Progenitor cell of endocrine pancreas (in vitro differentiated cells): ENCODE measurements at regions not wholly inside any gene's neighbourhood (a gene's known extent, or its start where the extent isn't known, plus 50 kb on each side); places are given as distances from the start of the nearest gene placed in this dataset.

ENCODE experiments used
- DNase-seq: peaks from one replicate; pipeline ENCODE4 v3.0.0; 2021; ENCODE audit warnings: low spot score; ENCODE audit not compliant: unreplicated experiment
- H3K27ac Mint-ChIP-seq: 2 replicates; pipeline ENCODE4 v1.8.0; 2021; ENCODE audit warnings: mild to moderate bottlenecking, moderate library complexity, mixed read lengths
- H3K27me3 Mint-ChIP-seq: 2 replicates; pipeline ENCODE4 v1.8.0; 2021; ENCODE audit warnings: mixed read lengths
- H3K36me3 Mint-ChIP-seq: 2 replicates; pipeline ENCODE4 v1.8.0; 2022; ENCODE audit warnings: mixed read lengths; ENCODE audit not compliant: insufficient read depth
- H3K4me1 Mint-ChIP-seq: 2 replicates; pipeline ENCODE4 v1.8.0; 2021; ENCODE audit warnings: low read depth, mixed read lengths
- H3K4me3 Mint-ChIP-seq: 2 replicates; pipeline ENCODE4 v1.8.0; 2021; ENCODE audit warnings: low read depth, mild to moderate bottlenecking, moderate library complexity, mixed read lengths
- H3K9me3 Mint-ChIP-seq: 2 replicates; pipeline ENCODE4 v1.8.0; 2021; ENCODE audit warnings: low read depth, mixed read lengths
- CTCF ChIP-seq: fragments of 200-600 bp; sonication (generic); IDR thresholded peaks from one replicate; pipeline ENCODE4 v1.5.0; 2021; ENCODE audit warnings: antibody characterized with exemption, mild to moderate bottlenecking; ENCODE audit not compliant: unreplicated experiment

- H3K9me3 Mint-ChIP-seq: peaks cover 8% of the 10 kb centered on the region
- no peak overlapping the region for H3K4me3 Mint-ChIP-seq
- no peaks in the 10 kb centered on the region for H3K36me3 Mint-ChIP-seq
- no peaks in the 10 kb centered on the region for H3K27me3 Mint-ChIP-seq
- peaks cover 7% of the 10 kb centered on the region for H3K4me1 Mint-ChIP-seq
- DNase-seq: no peak
- no peak overlapping the region for H3K27ac Mint-ChIP-seq
- TF ChIP-seq CTCF: no peak
Measured at GRCh38 chr4:128590773-128591172, 218.7 kb upstream of the JADE1 start.

- Mint-ChIP-seq H3K4me1 (peaks cover 7% of the 10 kb centered on the region), H3K27ac (no peak overlapping the region), H3K9me3 (peaks cover 8% of the 10 kb centered on the region), H3K27me3 (no peaks in the 10 kb centered on the region), H3K36me3 (no peaks in the 10 kb centered on the region), H3K4me3 (no peak overlapping the region)
- no peak for TF ChIP-seq CTCF
- DNase-seq: no peak
Measured at GRCh38 chr4:128590034-128590740, 219.3 kb upstream of the JADE1 start.

- Mint-ChIP-seq H3K27me3 (no peaks in the 10 kb centered on the region), H3K4me3 (no peak overlapping the region), H3K27ac (no peak overlapping the region), H3K9me3 (peaks cover 3% of the 10 kb centered on the region), H3K4me1 (peaks cover 8% of the 10 kb centered on the region), H3K36me3 (no peaks in the 10 kb centered on the region)
- no peak for DNase-seq
- TF ChIP-seq CTCF: no peak
Measured at GRCh38 chr4:128589384-128589965, 220.0 kb upstream of the JADE1 start.

- no peak overlapping the region for H3K27ac Mint-ChIP-seq
- no peaks in the 10 kb centered on the region for H3K27me3 Mint-ChIP-seq
- TF ChIP-seq CTCF: no peak
- DNase-seq: no peak
- no peaks in the 10 kb centered on the region for H3K9me3 Mint-ChIP-seq
- H3K4me3 Mint-ChIP-seq: no peak overlapping the region
- H3K36me3 Mint-ChIP-seq: no peaks in the 10 kb centered on the region
- peaks cover 9% of the 10 kb centered on the region for H3K4me1 Mint-ChIP-seq
Measured at GRCh38 chr4:128587382-128587781, 222.1 kb upstream of the JADE1 start.

- Mint-ChIP-seq H3K9me3 (no peaks in the 10 kb centered on the region), H3K27me3 (no peaks in the 10 kb centered on the region), H3K27ac (no peak overlapping the region), H3K4me1 (peaks cover 2% of the 10 kb centered on the region), H3K4me3 (no peak overlapping the region), H3K36me3 (no peaks in the 10 kb centered on the region)
- DNase-seq: no peak
- no peak for TF ChIP-seq CTCF
Measured at GRCh38 chr4:128583753-128584712, 225.5 kb upstream of the JADE1 start.
